HepG2 (cell line): ENCODE measurements at regions not wholly inside any gene's neighbourhood (a gene's known extent, or its start where the extent isn't known, plus 50 kb on each side); places are given as distances from the start of the nearest gene placed in this dataset.

ENCODE experiments used
- ATAC-seq: fragments of 200-7000 bp; cut with Tn5 transposase; 3 replicates; pipeline ENCODE4 v1.9.1; 2020; ENCODE audit warnings: mild to moderate bottlenecking, moderate library complexity
- BruUV-seq: library from RNA; stranded (reverse); fragments of 400-500 nt; replicated peaks from 2 replicates; lab custom pipeline; 2021; lab: Mats Ljungman, UMichigan
- CTCF ChIA-PET: fragments of 300-600 bp; formaldehyde crosslinking; extraction: SDS; loops from one replicate; lab custom pipeline; 2021; ENCODE audit warnings: low total read pairs, inconsistent platforms, low intra/inter-chr PET ratio; lab: Yijun Ruan, JAX
- POLR2A ChIA-PET: fragments of 350-600 bp; sonication (Branson Sonifier 250); formaldehyde crosslinking; loops from one replicate; lab custom pipeline; 2020; ENCODE audit warnings: antibody characterized with exemption, inconsistent platforms; lab: Yijun Ruan, JAX
- DNase-seq: peaks from one replicate; pipeline ENCODE4 v3.0.0-alpha.2; 2015; ENCODE audit warnings: low spot score
- FAIRE-seq: peaks from 3 replicates; lab custom pipeline; 2011; peaks lifted over from hg19 to GRCh38; lab: Jason Lieb, UNC
- H2AFZ ChIP-seq: one replicate; pipeline ENCODE4 v1.6.1; 2011; ENCODE audit warnings: low read length, inconsistent platforms
- H3K27ac ChIP-seq: fragments of 300-600 bp; 3 replicates; pipeline ENCODE4 v1.8.0; 2011; ENCODE audit warnings: mixed run types, mild to moderate bottlenecking, mixed read lengths, low read length, inconsistent platforms; ENCODE audit not compliant: insufficient read depth; ENCODE audit errors: extremely low read length
- H3K27me3 ChIP-seq, 2 experiments: fragments of 200-600 bp in 1 of 2; 2 replicates in 1 of 2; 3 replicates in 1 of 2; pipeline versions ENCODE4 v1.6.0 to v1.8.0; 2011; ENCODE audit warnings: low read length in 2 of 2, mild to moderate bottlenecking in 2 of 2, moderate library complexity in 2 of 2, inconsistent platforms in 1 of 2; ENCODE audit not compliant: insufficient read depth in 2 of 2, control insufficient read depth in 1 of 2
- H3K36me3 ChIP-seq, 2 experiments: fragments of 200-600 bp in 1 of 2; replicated peaks in 1 of 2; 2 replicates in 1 of 2; 3 replicates in 1 of 2; pipeline versions ENCODE4 v1.5.1 to v1.8.0; 2011; ENCODE audit warnings: low read length in 2 of 2, inconsistent platforms in 1 of 2; ENCODE audit not compliant: insufficient read depth in 2 of 2, control insufficient read depth in 1 of 2
- H3K4me1 ChIP-seq: 2 replicates; pipeline ENCODE4 v1.5.1; 2012; ENCODE audit warnings: low read length, inconsistent platforms; ENCODE audit not compliant: insufficient read depth
- H3K4me2 ChIP-seq: 2 replicates; pipeline ENCODE4 v1.6.0; 2011; ENCODE audit warnings: low read depth, low read length, inconsistent platforms
- H3K4me3 ChIP-seq, 3 experiments: fragments of 200-600 bp in 1 of 3; sonication (generic), shearing (Covaris generic) in 1 of 3; replicated peaks in 1 of 3; 2 replicates each; pipeline ENCODE4 v1.5.1; 2011 to 2016; ENCODE audit warnings: low read length in 3 of 3, inconsistent platforms in 2 of 3, low read depth in 2 of 3, mild to moderate bottlenecking in 2 of 3, control low read depth in 1 of 3, mixed read lengths in 1 of 3; ENCODE audit not compliant: insufficient read depth in 1 of 3
- H3K79me2 ChIP-seq: one replicate; pipeline ENCODE4 v1.6.1; 2011; ENCODE audit warnings: low read length, inconsistent platforms; ENCODE audit not compliant: insufficient read depth
- H3K9ac ChIP-seq: 2 replicates; pipeline ENCODE4 v1.6.0; 2011; ENCODE audit warnings: mild to moderate bottlenecking, low read depth, low read length, inconsistent platforms; ENCODE audit not compliant: insufficient read depth
- H3K9me3 ChIP-seq: 2 replicates; pipeline ENCODE4 v1.5.1; 2012; ENCODE audit warnings: mild to moderate bottlenecking, low read length
- H4K20me1 ChIP-seq: 2 replicates; pipeline ENCODE4 v1.6.0; 2011; ENCODE audit warnings: inconsistent platforms, mild to moderate bottlenecking, low read length, moderate library complexity; ENCODE audit not compliant: insufficient read depth
- ELF3 ChIP-seq: IDR thresholded peaks from 2 replicates; pipeline ENCODE4 v1.6.1; 2016; ENCODE audit warnings: missing genetic modification reagents, missing compliant biosample characterization
- ETV6 ChIP-seq: sonication (generic); formaldehyde crosslinking; conservative IDR thresholded peaks from 2 replicates; pipeline ENCODE4 v1.4.0; 2020; ENCODE audit warnings: missing genetic modification reagents
- GABPA ChIP-seq, 2 experiments: IDR thresholded peaks; 2 replicates each; pipeline ENCODE4 v1.6.1; 2011 to 2016; ENCODE audit warnings: low read depth in 2 of 2, low read length in 1 of 2, missing biosample characterization in 1 of 2, missing genetic modification characterization in 1 of 2
- GLI4 ChIP-seq: sonication (generic); formaldehyde crosslinking; IDR thresholded peaks from 2 replicates; pipeline ENCODE4 v1.5.1; 2020; ENCODE audit warnings: missing genetic modification reagents, mild to moderate bottlenecking, moderate library complexity, borderline replicate concordance
- HDAC2 ChIP-seq: sonication (generic); formaldehyde crosslinking; IDR thresholded peaks from 2 replicates; pipeline ENCODE4 v1.4.0; 2020; ENCODE audit warnings: missing genetic modification reagents
- KDM2A ChIP-seq: sonication (generic); formaldehyde crosslinking; IDR thresholded peaks from 2 replicates; pipeline ENCODE4 v1.4.0; 2020; ENCODE audit warnings: low read depth, missing genetic modification reagents, borderline replicate concordance
- KDM4B ChIP-seq: sonication (generic); formaldehyde crosslinking; IDR thresholded peaks from 2 replicates; pipeline ENCODE4 v1.4.0; 2020; ENCODE audit warnings: missing genetic modification reagents
- NFYB ChIP-seq: sonication (generic); formaldehyde crosslinking; IDR thresholded peaks from 2 replicates; pipeline ENCODE4 v1.4.0; 2020; ENCODE audit warnings: missing genetic modification reagents
- ZKSCAN5 ChIP-seq: sonication (generic); formaldehyde crosslinking; IDR thresholded peaks from 2 replicates; pipeline ENCODE4 v1.5.1; 2020; ENCODE audit warnings: mild to moderate bottlenecking, missing genetic modification reagents
- ZNF564 ChIP-seq: sonication (generic); formaldehyde crosslinking; IDR thresholded peaks from 2 replicates; pipeline ENCODE4 v1.8.1; 2023; ENCODE audit warnings: mild to moderate bottlenecking, missing genetic modification reagents
- WGBS: methylation state at CpG from one replicate; pipeline ENCODE4 v1.1.6; 2017; ENCODE audit warnings: low lambda C conversion rate; 5-methylcytosine and 5-hydroxymethylcytosine counted together
- in situ Hi-C: cut with HindIII; loops from 2 replicates; pipeline ENCODE4 v1.10.0; 2017; ENCODE audit warnings: low pct_unique_long_range_greater_than_20kb; ENCODE audit not compliant: extremely low pct_ligation_motif_present
- intact Hi-C: fragments of 100-400 bp; cut with micrococcal nuclease; formaldehyde crosslinking; loops from one replicate; pipeline ENCODE4 v1.10.0; 2022; ENCODE audit not compliant: unreplicated experiment
- TF ChIP-seq, protein P1 (sequence below): sonication (generic); formaldehyde crosslinking; IDR thresholded peaks from 2 replicates; pipeline ENCODE4 v1.5.0; 2020; ENCODE audit warnings: mild to moderate bottlenecking, low read depth, missing genetic modification reagents, borderline replicate concordance
- TF ChIP-seq, protein P2 (sequence below): IDR thresholded peaks from 2 replicates; pipeline ENCODE4 v1.6.1; 2016

DNA sequence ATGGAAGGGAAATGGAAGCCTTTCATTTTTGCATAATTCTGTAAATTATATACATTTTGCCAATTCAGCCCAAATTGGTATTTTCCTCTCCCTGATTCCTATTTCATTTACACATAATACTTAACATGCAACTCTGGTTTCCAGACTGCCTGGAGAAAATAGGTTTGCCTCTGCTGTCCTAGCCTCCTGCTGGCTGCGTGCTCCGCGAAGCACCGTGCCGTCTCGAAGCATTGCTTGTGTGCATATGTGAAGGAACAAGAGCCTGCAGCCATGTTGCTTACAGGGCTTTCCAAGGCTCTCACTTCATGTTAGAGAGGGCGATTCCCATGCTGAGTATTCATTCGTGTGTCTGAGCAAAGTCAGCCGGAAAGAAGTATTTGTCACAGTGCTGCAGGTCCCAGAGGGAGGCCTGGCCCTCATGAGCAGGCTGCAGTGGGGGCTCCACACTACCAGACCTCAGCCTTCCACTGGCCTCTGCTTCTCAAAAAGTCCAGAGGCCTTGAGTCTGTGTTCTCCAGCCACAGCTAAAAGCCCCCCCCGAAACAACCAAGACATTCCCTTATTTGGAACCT, 66.5 kb downstream of the CLRN3 start:
- no peaks in the 10 kb centered on the region for H3K4me1 ChIP-seq
- no peak overlapping the region for H2AFZ ChIP-seq
- no peaks in the 10 kb centered on the region for H3K79me2 ChIP-seq
- H3K36me3 ChIP-seq = no peaks in the 10 kb centered on the region
- TF ChIP-seq, protein P1, sequence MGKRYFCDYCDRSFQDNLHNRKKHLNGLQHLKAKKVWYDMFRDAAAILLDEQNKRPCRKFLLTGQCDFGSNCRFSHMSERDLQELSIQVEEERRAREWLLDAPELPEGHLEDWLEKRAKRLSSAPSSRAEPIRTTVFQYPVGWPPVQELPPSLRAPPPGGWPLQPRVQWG = no peak
- no peak for TF ChIP-seq KDM4B (CRISPR knock-in tag)
- intact Hi-C loops = no loop called here
- FAIRE-seq (no peak), ATAC-seq (no peak), DNase-seq (no peak)
- WGBS = 58% methylated on average over 9 of the region's 10 CpGs
- no peak overlapping the region for H3K9ac ChIP-seq
- peaks cover 8% of the 10 kb centered on the region for H3K9me3 ChIP-seq
- POLR2A ChIA-PET = no interaction called here
- no peak overlapping the region for H3K4me3 ChIP-seq
- CTCF ChIA-PET = no interaction called here
- in situ Hi-C loops = no loop called here
- no peak overlapping the region for H3K4me2 ChIP-seq
- no peak overlapping the region for H3K27ac ChIP-seq
- no peaks in the 10 kb centered on the region for H4K20me1 ChIP-seq
- peaks cover 0 to 11% of the 10 kb centered on the region in 2 experiments; a peak in 1 of 5 replicates for H3K27me3 ChIP-seq
- BruUV-seq = no TSS peak

DNA sequence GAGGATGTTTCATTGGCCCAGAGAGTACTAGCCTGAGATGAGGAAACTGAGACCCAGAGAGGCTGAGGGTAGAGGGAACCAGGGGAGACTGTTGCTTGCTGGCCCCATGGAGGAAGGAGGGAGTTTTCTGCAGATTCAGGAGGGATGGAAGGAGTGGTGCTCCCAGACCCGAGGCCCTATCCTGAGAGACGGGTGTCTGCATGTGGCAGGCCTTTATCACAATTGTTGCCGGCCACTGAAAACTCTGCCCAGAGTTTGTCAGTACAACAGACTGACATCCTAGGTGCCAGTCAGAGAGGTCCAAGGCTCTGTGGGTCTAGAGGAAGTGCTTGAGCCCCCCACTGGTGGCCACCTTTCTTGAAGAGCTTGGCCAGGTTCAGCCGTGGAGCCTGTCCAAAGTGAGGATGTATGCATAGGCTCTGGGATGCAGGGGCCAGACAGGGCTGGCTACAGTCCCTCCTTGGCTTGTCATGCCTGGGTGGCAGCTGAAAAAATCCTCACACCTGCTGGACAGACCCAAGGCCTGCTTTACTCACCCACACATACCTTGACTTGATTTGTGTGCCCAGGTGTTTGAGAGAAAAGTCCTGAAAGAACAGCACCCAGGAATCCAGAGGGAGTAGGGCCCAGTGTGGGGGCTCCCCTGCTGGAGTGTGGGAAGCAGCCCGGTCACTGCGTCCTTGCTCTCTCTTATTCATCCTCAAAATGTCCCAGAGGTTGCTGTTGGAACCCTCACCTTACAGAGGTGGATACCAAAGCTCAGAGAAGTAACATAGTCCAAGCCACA, 65.2 kb downstream of the CLRN3 start:
- CTCF ChIA-PET = no interaction called here
- Histone ChIP-seq H3K27ac (no peak overlapping the region), H3K9me3 (peaks cover 1% of the 10 kb centered on the region), H3K4me3 (no peak overlapping the region), H3K79me2 (no peaks in the 10 kb centered on the region), H3K9ac (no peak overlapping the region), H2AFZ (no peak overlapping the region), H3K27me3 (peaks cover 0 to 11% of the 10 kb centered on the region in 2 experiments; a peak in 1 of 5 replicates), H3K4me2 (no peak overlapping the region), H3K36me3 (no peaks in the 10 kb centered on the region), H3K4me1 (no peaks in the 10 kb centered on the region), H4K20me1 (no peaks in the 10 kb centered on the region)
- in situ Hi-C loops (no loop called here), intact Hi-C loops (no loop called here)
- DNase-seq (no peak), FAIRE-seq (no peak), ATAC-seq (no peak)
- 4% methylated on average over 5 of the region's 6 CpGs for WGBS
- BruUV-seq = no TSS peak
- POLR2A ChIA-PET = no interaction called here
- TF ChIP-seq ZKSCAN5 (CRISPR knock-in tag) (no peak), GABPA (IDR thresholded peaks at IDR 0.05; ENCODE audit: low read depth, low read length) (no peak), GABPA (CRISPR knock-in tag; IDR thresholded peaks at IDR 0.05; ENCODE audit: low read depth) (no peak), GLI4 (CRISPR knock-in tag) (no peak), ZNF564 (CRISPR knock-in tag) (no peak), KDM2A (CRISPR knock-in tag) (no peak), NFYB (CRISPR knock-in tag) (no peak), HDAC2 (no peak), ELF3 (CRISPR knock-in tag) (no peak), ETV6 (CRISPR knock-in tag) (no peak)
- TF ChIP-seq, protein P2, sequence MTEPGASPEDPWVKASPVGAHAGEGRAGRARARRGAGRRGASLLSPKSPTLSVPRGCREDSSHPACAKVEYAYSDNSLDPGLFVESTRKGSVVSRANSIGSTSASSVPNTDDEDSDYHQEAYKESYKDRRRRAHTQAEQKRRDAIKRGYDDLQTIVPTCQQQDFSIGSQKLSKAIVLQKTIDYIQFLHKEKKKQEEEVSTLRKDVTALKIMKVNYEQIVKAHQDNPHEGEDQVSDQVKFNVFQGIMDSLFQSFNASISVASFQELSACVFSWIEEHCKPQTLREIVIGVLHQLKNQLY (CRISPR knock-in tag) = no peak
